HG02678 (cell line): ENCODE measurements at regions not wholly inside any gene's neighbourhood (a gene's known extent, or its start where the extent isn't known, plus 50 kb on each side); places are given as distances from the start of the nearest gene placed in this dataset.
"Not testable (repeated sequence)": the region's sequence is repeated elsewhere in the genome, so short reads cannot be mapped to it uniquely, and the experiment has no call there.

Experiments
- ATAC-seq: cut with Tn5 transposase; IDR thresholded peaks from one replicate; pipeline ENCODE4 v1.9.1; 2021; ENCODE audit warnings: mild to moderate bottlenecking, moderate library complexity; ENCODE audit not compliant: unreplicated experiment

- no peak for ATAC-seq
These were observed 111.6 kb upstream of the FGGY start for GRCh38 chr1:59185163-59185860.

DNA sequence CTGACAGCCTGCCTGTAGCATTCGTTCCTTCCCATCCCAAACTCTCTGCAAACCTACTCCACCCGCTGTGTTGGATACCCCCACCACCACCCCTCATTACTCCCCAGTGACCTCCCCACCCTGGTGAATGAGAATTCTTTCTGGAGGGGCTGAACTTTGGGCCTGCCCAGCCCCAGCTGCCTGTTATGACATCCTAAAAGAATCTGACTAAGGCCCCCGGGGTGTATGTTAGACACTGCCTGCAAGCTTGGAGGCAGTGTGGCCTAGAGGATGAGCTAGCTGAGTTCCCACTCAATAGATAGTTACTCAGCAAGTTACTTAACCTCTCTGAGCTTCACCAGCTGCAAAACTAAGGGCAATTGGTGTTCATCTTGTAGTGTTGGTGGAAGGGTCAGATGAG is 110.2 kb upstream of the FGGY start:
- no peak for ATAC-seq

- ATAC-seq = no peak
These were observed 108.3 kb upstream of the FGGY start for GRCh38 chr1:59188413-59189213.

DNA sequence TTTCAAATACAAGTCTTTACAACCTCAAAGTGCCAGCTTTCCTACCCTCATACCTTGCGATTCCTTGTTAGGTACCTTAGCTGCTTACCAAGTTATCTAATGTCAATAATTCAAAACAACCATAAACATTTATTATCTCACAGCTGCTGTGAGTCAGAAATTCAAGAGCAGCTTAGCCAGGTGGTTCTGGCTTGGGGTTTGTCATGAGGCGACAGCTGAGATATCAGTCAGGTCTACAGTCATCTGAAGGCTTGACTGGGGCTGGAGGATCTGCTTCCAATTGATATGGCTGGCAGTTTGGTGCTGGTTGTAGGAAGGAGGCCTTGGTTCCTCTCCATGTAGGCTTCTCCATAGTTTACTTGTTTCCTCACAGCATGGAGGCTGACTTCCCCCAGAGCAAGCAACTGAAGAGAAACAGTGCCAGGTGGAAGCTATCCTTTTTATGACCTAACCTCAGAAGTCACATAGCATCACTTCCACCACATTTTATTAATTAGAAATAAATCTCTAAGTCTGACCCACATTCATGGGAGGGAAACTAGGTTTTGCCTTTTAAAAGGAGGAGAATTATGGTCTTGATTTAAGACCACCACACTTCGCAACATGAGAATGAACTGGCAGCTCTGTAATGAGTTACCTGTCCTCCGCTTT is 103.3 kb upstream of the FGGY start:
- ATAC-seq = no peak

GRCh38 chr1:59194621-59195020 is 102.3 kb upstream of the FGGY start:
- ATAC-seq = no peak

DNA sequence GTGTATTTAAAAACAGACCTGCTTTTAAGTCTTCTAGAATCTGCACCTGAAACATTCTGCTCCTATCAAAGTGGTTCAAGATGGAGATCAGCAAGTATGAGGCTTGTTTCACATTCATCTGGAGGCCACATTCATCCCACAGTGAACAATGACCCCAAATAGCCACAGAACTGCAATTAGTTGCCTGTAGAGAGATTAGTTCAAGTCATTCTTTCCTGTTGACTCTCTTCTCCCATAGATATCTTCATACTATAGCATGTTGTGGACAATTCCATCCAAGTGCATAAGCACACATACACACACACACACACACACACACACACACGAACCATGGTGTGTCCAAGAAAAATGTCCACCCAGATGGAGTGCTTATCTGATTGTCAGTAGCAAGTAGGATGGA is 101.7 kb upstream of the FGGY start:
- no peak for ATAC-seq

GRCh38 chr1:59198564-59198963 is 98.3 kb upstream of the FGGY start:
- ATAC-seq = no peak

GRCh38 chr1:59199147-59199546 is 97.7 kb upstream of the FGGY start:
- ATAC-seq = no peak

DNA sequence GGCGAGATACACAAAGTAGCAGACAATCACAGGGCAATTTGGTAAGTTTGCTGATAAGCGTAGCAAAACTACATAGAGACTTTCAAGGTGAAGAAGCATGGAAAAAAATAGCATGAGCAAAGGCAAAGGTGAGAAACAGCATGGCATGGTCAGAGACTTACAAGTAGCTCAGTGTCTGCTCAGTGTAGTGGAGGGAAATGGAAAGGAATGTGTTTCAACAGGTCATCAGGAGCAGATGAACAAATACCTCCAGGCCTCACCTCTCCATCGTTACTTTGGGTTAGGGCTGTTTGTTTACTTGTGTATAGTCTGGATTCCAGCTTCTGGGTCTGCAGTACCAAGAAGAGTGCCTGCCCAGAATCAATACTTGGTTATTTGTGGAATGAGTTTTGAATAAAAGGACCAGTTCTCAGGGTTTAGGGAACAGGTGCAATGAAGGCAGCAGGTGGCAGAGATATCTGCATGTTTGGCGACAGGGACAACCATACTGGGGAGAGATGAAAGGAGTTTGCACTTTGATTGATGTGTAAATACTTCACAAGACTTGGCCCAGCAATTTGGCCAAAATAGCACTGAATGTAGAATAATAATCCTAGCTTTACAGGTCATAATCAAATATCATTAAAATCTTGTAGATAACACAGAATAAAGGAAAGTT is 97.0 kb upstream of the FGGY start:
- no peak for ATAC-seq

- no peak for ATAC-seq
These were observed 95.6 kb upstream of the FGGY start for GRCh38 chr1:59201341-59201740.

DNA sequence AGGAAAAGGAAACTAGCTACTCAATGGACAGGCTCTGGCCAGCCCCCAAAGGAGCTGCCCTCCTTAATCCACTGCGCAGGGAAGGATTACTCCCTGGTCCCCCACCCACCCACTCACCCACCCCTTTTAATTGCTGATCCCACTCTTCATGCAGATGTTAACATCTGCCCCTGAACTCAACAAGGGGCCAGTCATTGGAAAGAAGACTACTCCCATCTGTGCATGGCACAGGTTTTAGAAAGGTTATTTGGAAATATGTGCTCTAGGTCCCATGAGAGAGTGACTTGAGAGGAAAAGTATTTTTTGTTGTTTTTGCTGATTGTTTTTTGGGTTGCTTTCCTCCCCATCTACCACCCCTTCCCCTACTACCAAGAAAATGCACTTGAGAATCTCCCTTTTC is 94.4 kb upstream of the FGGY start:
- no peak for ATAC-seq

DNA sequence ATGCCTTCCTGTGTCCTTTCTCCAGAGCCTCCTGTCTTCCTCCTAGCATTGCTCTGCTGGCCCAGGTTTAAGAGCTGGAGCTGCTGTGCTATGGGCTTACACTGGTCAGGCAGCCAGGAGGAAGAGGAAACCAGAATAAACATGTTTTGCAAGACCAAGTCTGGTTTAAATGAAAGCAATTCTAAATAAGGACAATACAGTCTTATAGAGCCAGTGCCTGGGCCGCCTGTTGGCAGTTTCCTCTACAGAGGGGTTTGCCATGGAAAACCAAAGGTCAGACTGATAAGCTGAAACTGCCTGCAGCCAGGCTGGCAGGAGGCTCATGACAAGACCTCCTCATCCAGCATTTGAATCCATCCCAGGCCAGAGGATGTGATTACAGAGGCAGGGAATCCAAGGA is 92.9 kb upstream of the FGGY start:
- no peak for ATAC-seq

DNA sequence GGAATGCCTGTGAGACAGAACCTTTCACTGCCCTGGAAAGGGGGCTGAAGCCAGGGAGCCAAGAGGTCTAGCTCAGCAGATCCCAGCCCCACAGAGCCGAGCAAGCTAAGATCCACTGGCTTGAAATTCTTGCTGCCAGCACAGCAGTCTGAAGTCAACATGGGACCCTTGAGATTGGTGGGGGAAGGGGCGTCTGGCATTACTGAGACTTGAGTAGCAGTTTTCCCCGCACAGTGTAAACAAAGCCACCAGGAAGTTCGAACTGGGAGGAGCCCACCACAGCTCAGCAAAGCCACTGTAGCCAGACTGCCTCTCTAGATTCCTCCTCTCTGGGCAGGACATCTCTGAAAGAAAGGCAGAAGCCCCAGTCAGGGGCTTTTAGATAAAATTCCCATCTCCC is 90.3 kb upstream of the FGGY start:
- not testable (repeated sequence) for ATAC-seq

DNA sequence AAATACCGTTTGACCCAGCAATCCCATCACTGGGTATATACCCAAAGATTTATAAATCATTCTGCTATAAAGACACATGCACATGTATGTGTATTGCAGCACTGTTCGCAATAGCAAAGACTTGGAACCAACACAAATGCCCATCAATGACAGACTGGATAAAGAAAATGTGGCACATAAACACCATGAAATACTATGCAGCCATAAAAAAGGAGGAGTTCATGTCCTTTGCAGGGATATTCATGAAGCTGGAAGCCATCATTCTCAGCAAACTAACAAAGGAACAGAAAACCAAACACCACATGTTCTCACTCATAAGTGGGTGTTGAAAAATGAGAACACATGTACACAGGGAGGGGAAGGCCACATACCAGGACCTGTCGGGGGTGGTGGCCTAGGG is 86.5 kb upstream of the FGGY start:
- ATAC-seq = not testable (repeated sequence)

GRCh38 chr1:59212706-59213105 is 84.2 kb upstream of the FGGY start:
- no peak for ATAC-seq

DNA sequence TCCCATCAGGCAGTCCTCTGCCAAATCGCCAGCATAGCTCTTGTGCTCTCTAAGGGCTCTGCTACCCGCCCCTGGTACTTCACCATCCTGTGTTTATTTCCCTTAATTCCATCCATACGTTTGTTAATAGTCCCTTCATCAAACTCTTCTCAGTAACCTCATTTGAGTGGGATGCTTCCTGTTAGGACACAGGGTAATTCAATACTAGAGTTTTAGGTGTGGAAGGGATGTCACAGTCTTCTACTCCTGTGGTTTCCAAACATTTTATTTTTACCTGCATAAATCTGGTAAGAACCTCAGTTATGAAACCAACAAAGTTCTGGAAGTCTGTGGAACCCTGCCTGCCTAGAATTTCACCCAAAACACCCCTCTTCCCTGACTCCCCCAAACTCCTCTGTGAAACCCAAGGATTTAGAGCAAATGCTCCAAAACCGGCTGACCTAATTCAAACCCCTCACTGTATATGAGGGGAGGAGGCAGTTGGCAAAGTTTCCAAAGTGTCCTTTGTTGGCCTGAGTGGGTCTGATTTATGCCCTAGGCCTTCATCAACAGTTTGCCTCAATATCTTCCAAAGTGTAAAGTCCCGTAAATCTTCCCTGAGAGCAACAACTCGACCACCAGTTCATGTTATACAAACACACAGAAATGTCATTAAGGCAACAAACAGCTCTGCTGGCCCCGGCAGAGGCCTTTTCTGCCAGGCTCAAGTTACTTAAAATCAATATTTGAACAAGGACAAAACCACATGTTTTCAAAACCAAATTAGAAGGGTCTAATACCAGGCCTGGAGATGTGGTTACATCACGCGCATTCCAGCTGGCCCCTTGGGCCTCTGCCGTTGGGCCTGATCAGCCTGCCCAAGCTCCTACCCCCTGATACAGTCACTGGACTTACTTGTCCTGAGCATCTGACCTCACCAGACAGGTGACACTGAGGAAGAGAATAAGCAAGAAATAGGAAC is 82.4 kb upstream of the FGGY start:
- no peak for ATAC-seq

- no peak for ATAC-seq
These were observed 81.1 kb upstream of the FGGY start for GRCh38 chr1:59215766-59216291.

DNA sequence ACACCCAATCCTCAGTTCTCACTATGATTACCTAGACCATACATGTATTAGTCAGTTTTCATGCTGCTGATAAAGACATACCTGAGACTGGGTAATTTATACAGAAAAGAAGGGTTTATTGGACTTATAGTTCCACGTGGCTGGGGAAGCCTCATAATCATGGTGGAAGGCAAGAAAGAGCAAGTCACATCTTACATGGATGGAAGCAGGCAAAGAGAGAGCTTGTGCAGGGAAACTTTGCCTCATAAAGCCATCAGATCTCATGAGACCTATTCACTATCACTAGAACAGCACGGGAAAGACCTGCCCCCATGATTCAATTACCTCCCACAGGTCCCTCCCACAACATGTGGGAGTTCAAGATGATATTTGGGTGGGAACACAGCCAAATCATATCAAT is 79.5 kb upstream of the FGGY start:
- not testable (repeated sequence) for ATAC-seq

DNA sequence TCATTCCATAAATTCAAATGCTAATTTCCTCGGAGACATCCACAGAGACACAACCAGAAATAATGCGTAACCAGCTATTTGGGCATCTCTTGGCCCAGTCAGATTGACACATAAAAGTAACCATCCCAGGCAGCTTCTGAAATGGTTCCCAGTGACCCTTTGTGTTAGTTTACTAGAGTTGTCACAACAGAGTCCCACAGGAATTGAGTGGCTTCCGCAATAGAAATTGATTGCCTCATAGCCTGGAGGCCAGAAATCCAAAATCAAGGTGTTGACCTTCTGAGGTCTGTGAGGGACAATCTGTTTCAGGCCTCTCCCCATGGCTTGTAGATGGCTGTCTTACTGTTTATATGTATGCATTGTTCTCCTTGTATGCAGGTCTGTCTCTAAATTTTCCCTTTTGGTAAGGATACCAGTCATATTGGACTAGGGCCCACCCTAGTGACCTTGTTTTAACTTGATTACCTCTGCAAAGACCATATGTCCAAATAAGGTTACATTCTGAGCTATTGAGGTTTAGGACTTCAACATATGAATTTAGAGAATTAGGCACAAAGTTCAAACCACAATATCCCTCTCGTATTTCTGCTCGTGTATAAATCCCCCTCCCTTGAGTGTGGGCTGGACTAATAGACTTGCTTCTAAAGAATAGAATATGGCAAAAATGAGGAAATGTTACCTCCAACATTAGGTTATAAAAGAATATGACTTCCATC is 78.2 kb upstream of the FGGY start:
- ATAC-seq = no peak
